Activated CD8-positive, alpha-beta memory T cell treated with anti-CD3 and anti-CD28 coated beads for 1 hour (primary cell): ENCODE measurements at regions not wholly inside any gene's neighbourhood (a gene's known extent, or its start where the extent isn't known, plus 50 kb on each side); places are given as distances from the start of the nearest gene placed in this dataset.

Source experiments
- DNase-seq, 2 donors: peaks; one replicate each; pipeline ENCODE4 v3.0.0-alpha.2; 2020; ENCODE audit warnings: low read depth in 1 of 2; ENCODE audit errors: extremely low read depth in 1 of 2

DNA sequence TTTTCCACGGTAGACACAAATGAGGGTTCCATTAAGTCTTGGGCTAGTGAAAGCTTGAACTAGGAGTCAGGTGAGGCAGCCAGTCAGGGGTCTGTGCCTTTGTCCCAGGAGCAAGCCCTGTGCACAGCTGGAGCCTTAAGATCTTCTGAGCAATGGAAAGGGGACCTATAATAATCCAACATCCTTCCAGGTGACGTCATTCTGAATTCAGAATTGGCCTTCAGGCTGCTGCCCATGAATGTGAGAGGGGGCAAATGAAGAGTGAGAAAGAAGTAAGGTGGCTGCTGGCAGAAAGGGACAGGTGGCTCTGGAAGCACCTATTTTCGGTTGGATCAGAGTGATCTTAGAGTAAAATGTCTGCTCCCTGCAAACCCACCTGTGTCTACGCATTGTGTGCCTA is 488.1 kb upstream of the CDH5 start:
- DNase-seq = no peak

DNA sequence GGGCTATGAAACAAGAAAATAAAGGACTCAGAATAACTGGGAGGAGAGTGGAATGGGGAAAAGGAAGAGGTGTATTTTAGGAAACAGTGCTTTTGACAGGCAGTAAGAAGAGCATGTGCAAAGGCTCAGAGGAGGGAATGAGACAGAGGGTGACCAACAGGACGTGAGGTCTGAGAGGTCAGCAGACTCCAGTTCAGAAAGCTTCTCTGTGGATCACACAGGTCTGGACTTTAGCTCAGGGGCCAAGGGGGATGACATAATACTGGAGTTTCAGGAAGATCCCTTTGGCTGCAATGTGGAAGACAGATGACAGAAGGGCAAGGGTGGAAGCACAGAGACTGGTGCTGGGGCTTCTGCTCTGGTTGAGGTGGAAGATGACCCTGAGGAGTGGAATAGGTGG is 489.9 kb upstream of the CDH5 start:
- DNase-seq = no peak

DNA sequence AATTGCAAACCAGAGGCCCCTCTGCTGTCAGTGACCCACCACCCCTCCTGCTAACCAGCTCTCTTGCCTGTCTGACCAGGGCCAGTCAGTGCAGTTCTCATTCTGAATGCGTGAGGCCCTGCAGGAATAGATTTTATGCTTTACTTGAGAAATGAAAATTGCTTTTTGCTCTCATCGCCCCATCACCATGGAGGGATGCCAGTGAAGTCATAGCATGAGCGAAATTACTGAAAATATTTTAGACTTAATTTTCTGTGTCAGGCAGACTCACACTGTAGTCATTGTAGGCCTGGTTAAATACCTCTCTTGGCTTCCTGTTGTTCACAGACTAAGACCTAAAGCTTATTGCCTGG is 490.5 kb upstream of the CDH5 start:
- no peak for DNase-seq

DNA sequence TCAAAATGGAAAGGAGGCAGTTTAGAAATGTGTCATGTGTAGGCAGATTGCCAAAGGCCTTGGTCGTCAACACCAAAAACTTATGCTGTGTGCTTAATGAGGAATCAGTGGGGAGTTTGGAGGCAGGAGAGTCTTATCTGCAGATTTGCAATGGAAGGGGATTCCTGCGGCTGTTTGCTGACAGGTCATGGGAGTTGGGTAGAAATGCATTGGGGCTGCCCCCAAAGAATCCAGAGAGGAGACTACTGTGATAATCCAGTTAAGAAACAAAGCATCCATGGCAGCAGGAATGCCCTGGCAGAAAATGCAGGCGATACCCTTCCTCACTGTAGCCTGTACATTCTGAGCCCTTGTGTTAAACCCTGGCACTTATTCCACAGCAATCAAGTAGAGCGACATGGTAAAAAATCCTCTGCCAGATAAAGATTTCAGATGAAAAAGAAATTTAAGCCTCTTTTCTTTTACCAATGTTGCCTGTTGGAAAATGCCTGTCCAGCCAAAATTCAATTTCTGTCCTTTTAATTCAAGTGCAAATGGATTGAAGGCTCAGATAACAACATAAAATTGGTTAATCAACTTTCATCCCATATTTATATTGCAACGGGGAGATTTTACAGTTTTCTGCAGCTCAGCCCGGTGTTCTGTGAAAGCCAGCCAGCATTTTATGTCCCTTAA is 491.0 kb upstream of the CDH5 start:
- DNase-seq = no peak

DNA sequence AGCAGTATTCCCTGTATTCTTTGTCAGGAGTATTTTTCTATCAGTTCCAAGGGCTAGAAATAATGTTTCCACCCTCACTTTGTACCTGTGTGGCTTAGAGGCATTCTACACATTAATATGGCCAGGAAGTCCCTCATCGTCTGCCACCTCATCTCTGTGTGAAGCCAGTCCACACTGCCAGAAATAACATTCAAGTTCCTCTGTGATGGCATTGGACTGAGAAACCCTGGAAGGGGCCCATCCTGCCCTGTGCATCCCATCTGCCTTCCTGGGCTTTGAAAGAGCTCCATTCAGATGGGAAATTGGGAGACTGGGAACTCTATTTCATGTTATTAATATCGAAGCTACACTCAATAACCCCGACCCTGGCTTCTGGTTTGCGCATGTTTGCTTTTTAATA is 497.2 kb upstream of the CDH5 start:
- DNase-seq = no peak

DNA sequence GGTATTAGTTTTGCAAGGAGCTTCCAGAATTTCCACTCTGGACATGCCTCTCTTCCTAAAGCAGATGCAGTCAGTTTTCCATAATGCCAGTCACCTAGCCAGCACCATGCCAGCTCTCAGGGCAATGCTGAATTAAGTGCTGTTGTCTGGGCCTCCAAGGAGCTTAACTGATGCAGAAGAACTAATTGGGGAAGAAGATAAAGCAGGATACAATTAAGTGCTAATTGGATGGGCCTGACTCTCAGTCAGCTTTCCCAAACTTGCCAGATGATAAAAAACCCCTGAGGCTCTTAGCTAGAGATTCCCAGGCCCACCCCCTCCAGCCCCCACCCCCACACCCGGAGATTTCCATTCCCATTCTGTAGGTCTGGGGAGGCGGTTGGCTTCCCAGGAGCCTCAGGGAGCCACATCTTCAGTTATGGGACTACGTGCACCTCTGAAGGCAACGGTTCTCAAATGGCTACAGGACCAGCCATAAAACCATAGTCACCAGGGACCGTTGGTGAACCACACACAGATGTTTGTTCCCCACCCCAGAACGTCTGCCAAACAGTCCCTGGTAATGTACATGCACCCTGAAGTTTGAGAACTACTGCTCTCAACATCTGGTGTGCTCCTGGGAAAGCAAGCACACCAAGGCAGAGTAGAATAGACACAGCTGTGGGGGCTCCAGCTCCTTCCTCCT is 499.1 kb upstream of the CDH5 start:
- DNase-seq = no peak

DNA sequence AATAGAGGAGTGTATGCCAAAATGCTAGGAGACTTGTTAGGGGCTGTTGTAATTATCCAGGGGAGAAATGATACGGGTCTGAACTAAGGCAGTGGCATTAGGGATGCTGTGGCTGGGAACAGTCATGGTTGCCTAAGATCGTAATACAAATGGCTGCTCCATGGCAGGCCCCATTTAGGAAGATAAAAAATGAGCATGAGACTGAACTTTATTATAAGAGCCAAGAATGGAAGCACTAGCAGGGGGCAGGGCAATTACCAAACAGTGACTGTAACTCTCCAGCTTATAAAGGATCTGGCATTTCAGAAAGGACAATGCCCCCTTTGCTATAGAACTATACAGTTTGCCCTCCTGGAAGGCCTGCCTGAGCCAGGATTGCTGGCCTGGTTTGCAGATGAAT is 503.3 kb upstream of the CDH5 start:
- DNase-seq = no peak

DNA sequence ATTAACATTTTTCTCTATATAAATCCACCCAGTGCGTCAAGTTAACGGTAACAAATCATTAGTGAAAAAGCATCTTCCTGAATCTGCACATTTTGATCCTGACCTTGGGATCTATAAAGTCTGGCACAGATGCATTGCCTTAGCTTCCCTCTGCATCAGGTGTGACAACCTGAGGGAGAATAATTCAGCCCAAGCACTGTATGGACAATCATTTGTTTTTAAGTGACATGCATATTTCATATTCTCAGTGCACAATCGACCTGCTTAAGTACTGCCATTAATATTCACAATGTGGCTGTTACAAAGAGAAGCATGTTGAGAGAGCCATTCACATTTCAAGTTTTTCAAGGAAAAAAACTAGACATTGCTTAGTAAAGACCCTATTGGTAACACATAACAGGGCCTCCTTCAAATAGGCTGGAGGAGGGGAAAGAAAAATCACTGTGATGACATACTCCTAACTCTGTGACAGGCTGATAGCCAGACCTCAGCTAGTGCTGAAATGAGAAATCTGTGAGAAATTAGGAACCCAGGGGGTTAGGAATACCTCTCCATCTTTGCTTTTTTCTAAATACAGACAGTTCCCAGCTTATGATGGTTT is 505.3 kb upstream of the CDH5 start:
- DNase-seq = no peak

DNA sequence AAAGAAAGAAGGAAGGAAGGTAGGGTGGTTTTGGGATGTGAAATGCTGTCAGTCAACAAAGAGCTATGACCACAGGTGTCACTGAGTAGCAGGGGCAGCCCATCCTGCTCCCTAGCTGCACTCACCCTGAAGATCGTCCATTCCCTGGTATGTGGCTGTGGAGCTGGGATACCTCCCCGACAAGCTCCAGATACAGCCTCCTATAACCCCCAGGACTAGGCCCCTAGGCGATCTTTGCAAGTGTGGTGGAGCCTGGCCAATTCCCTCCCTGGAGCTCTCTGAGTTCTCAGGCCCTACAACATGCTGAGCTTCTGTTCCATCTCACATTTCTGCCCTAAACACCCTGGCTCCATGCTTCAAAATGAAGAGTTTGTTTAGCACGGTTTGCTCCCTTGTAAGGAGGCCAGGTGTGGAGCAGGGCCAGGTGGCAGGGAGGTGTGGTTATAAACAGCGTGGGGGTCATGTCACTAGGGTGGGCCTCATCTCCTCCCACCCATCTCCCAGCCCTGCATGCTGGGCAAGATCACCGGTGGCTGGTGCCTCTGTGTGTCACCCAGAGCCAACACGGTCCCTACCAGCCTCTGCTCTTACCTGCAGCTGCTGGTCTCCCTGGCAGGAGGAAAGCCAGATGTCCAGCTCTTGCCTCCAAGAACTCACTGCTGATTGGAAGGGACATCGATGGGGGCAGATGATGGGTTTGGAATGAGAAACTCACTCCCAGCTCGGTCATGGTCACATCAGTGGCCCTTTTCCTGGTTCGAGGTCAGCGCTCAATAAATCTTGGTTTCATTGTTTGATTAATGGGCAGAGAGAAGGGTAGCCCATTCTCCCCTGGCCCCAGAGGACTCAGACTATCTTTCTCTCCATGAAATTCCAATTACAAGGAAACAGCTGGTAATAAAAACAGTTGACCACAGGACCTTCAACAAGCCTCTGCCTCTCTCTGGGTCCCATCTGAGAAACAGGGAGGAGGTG is 511.0 kb upstream of the CDH5 start:
- no peak for DNase-seq

DNA sequence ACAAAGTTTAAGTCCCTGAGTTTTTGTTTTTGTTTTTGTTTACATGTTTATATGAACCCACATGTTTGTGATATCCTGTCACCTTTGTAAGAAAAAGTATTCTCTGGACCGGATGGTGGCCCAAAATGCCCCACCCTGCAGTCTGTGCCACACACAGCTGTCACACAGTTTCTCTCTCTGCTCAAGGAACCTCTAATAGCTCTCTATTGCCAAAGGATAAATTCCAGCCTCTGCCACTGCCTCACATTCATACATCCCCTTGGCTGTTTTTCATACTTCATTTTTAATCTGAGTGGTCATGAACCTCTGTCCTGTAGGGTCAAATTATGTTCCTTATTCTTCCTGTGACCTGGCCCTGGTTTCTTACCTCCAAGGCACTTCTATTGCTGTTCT is 520.3 kb upstream of the CDH5 start:
- DNase-seq = no peak

DNA sequence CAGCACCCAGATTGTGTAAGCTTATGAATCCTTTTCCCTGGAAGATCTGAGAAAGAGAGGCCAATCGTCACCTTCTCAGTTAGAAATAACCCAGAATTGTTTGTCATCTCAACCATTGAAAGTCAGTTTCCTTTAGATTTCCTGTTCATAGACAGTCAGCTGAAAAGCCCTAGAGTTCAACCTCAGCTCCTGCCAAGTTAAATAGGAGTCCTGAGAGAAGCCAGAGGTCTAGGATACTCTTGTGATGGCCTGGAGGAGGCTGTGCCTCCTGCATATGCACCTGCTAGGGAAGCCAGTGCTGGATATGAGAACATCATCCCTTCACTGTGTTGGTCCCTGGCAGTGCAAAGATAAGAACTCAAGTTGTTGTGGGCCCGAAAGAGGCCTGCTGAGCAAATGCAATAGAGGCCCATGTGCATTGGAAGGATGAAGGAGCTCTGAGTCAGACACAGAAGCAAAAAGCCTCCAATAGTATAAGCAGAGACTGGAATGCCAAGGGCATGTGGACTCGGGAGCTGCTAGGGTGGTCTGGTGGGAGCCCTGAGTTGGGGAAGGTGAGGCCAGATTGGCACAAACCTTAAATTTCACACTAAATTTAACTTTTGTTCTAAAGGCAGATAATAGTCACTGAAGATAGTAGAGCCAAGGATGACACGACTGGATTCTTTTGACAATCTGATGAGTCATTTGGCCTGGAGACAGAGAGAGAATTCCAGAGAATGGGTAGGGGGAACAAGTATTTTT is 520.9 kb upstream of the CDH5 start:
- DNase-seq = no peak

DNA sequence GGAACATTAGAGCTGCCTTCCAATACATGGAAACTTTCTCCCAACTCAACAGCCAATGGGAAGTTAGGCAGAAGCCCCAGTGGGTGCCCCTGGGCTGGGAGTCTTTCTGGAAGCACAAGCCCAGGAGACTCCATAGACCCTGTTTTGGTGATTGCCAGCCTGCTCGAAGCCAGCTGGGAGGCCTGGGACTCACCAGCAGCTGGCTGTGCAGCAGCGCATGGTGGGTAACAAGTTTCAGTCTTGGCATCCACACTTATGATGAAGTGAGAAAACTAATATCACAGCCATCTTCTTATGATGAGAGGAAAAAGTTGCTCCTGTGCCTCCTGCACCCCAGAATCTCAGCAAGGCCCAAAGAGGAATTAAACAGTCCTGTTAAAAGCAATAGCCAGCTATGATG is 522.5 kb upstream of the CDH5 start:
- no peak for DNase-seq

DNA sequence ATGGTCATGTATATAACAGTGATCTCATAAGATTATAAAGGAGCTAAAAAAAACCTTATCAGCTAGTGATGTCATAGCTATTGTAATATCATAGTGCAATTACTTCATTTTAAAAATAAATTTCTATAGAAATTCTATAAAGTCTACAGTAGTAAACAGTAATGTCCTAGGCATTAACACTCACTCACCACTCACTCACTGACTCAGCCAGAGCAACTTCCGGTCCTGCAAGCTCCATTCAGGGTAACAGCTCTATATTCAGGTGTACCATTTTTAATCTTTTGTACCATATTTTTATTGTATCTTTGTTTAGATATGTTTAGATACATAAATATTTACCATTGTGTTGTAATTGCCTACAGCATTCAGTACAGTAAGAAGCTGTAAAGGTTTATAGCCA is 524.4 kb upstream of the CDH5 start:
- no peak for DNase-seq

DNA sequence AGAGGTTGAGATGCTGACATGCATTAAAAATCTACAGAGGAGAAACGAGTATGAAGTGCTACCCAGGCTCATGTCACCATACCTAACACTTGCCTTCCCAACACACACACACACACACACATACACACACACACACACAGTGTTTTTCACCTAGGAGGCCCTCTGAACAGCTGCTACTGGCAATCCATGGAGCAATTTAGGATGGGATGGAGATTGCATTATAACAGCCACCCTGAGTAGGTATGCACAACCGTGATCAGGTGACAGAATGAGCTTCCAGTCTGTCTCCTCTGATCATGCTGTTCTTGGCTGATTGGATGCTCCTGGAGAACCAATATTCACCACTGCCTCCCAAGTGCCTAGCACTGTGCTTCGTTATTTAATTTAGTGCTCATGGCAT is 528.5 kb upstream of the CDH5 start:
- DNase-seq = no peak

DNA sequence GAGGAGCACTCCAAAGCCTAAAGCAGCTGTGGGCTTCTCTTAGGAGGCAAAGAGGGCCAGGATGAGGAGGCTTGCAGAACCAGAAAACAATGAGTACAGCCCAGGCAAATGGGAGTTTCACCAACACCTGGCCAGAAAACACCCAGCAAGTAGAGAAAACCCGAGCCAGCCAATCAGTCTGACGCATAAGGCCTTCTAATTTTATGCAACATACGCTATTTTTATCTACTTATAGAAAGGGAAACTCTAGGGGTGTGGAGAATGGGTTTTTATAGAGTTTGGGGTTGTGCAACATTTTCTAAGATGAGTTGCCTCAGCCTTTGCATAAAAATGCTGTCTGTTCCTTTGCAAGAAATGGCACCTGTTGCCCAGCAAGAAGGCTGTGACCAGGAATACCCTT is 529.0 kb upstream of the CDH5 start:
- no peak for DNase-seq

DNA sequence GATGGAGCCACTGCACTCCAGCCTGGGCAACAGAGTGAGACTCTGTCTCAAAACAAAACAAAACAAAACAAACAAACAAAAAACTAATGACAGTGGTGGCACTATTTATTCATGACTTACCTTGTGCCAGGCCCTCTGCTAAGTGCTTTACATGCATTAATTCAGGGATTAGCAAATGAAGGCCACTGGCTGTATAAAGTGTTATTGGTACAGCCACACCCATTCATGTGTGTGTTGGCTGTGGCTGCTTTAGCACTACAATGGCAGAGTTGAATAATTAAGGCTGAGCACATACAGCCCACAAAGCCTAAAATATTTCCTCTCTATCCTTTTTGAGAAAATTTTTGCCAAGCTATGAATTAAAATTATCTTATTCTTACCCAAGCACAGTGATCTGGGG is 531.8 kb upstream of the CDH5 start:
- DNase-seq = no peak

DNA sequence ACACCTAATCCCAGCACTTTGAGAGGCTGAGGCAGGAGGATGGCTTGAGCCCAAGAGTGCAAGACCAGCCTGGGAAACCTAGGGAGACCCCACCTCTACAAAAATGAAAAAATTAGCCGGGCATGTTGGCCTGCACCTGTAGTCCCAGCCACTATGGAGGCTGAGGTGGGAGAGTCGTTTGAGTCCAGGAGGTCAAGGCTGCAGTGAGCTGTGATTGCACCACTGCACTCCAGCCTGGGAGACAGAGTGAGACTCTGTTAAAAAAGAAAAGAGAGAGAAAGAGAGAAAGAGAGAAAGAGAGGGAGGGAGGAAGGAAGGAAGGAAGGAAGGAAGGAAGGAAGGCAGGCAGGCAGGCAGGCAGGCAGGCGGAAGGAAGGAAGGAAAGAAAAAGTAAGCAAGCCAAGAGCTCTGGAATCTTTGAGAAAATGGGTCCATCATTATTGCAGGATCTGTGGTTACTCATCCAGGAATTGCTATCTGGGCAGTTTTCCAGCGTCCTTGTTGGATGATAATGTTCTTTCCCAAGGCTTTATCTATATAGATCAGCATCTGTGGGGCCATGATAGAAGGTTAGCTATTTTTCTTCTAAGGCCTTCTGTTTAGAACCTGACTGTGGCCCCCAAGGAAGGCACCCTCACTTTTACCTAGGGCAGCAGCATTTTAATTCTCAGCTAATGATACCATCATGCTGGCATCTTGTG is 533.2 kb upstream of the CDH5 start:
- DNase-seq = no peak

DNA sequence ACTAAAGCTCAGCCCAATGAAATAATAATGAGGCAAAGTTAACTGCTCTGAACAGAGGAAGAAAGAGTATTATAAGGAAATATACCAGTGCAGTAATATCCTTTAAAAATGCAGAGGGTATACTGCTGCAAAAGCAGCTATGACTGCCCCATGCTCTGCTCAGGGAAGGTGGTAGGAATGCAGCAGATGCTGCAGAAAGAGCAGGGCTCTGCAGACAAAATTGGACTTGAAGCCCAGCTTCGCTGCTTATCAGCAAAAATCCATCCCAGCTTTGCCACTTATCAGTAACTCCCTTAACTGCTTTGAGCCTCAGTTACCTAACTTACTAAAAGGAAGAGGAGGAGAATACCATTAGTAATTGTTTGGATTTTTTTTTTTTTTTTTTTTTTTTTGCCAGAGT is 533.8 kb upstream of the CDH5 start:
- DNase-seq = no peak

DNA sequence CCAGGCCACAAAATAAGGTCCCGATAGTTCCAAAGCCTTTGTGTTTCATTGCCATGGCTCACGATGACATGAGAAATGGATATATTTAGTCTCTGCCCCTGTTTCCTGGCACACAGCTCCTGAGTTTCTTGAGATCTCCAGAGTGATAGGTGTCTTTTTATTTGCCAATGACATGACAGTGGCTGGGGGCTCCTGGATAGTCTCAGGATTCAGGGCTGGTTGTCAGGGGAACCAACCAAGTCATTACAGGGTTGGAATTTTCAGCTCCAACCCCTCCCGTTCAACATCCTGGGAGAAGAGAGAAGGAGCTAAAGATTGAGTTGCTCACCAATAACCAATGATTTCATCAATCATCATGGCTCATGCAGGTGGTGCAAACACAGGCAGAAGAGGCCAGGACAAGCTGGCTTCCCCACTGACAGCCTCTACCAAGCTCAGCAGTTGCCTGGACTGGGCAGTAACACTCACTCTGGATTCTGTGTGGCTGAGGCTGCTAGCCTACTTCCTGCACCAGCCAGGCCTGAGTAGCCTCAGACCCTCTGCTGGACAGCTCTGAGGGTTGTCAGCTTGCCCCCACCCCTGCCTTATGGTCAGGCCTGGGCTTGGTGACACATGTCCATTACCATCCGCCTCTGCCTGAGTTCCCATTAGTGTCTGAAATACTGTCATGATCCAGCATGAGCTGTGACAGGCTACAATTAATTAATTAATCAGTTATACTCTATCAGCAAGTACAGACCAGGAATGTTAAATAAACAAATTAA is 534.4 kb upstream of the CDH5 start:
- no peak for DNase-seq

DNA sequence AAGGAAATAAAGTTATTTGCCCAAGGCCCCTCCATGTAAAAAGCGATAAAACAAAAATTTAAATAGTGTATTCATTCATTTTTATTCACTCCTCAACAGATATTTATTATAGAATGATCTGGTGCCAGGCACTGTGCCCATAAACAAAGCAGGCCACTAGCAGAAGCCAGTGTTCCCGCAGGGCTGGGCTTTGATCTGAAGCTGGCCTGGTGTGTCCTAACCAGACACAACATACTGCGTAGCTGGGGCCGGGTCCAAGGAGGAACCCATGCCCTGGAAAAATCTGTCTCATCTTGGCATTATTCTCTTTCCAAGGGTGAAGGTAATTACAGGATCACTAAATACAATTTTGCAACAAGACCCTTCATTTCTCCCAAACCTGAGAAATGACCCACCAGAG is 537.4 kb upstream of the CDH5 start:
- no peak for DNase-seq
